B cell (primary cell): ENCODE measurements at regions not wholly inside any gene's neighbourhood (a gene's known extent, or its start where the extent isn't known, plus 50 kb on each side); places are given as distances from the start of the nearest gene placed in this dataset.

Source experiments
- ATAC-seq: fragments of 200-7000 bp; cut with Tn5 transposase; one replicate; pipeline ENCODE4 v1.10.0; 2021; ENCODE audit warnings: low read depth, mild to moderate bottlenecking, moderate number of reproducible peaks, moderate library complexity
- CTCF ChIA-PET: fragments of 350-600 bp; sonication (Branson Sonifier 250); formaldehyde crosslinking; loops from one replicate; lab custom pipeline; 2021; ENCODE audit warnings: antibody characterized with exemption, inconsistent platforms; lab: Charles Lee
- POLR2A ChIA-PET: fragments of 350-600 bp; sonication (Branson Sonifier 250); formaldehyde crosslinking; loops from one replicate; lab custom pipeline; 2021; ENCODE audit warnings: antibody characterized with exemption; lab: Charles Lee
- DNase-seq: peaks from one replicate; pipeline ENCODE4 v3.0.0; 2013
- H2AFZ ChIP-seq: 2 replicates; pipeline ENCODE4 v1.6.1; 2012; ENCODE audit warnings: mild to moderate bottlenecking, low read depth, low read length; ENCODE audit not compliant: insufficient read depth, poor library complexity, severe bottlenecking
- H3K27ac ChIP-seq, 2 donors: 1 replicate in 1 of 2; 2 replicates in 1 of 2; pipeline ENCODE4 v1.5.1; 2012 to 2013; ENCODE audit warnings: low read length in 2 of 2, mild to moderate bottlenecking in 2 of 2, moderate library complexity in 1 of 2
- H3K27me3 ChIP-seq, 4 experiments: fragments of 200-600 bp in 1 of 4; sonication (generic) in 1 of 4; replicated peaks in 1 of 4; 1 replicate in 2 of 4; 2 replicates in 2 of 4; pipeline versions ENCODE4 v1.6.1 to v1.7.0; 2013 to 2016; ENCODE audit warnings: low read length in 3 of 4, mild to moderate bottlenecking in 2 of 4, mixed read lengths in 1 of 4, moderate library complexity in 1 of 4; ENCODE audit not compliant: insufficient read depth in 4 of 4, control insufficient read depth in 3 of 4; ENCODE audit errors: control extremely low read depth in 1 of 4
- H3K36me3 ChIP-seq, 2 experiments: replicated peaks in 1 of 2; 1 replicate in 1 of 2; 2 replicates in 1 of 2; pipeline versions ENCODE4 v1.6.1 to v1.7.1; 2013; ENCODE audit warnings: low read length in 1 of 2; ENCODE audit not compliant: insufficient read depth in 2 of 2, control insufficient read depth in 1 of 2; ENCODE audit errors: control extremely low read depth in 1 of 2, extremely low read depth in 1 of 2
- H3K4me1 ChIP-seq, 2 donors: fragments of 200-600 bp in 1 of 2; sonication (generic) in 1 of 2; 1 replicate in 1 of 2; 2 replicates in 1 of 2; pipeline versions ENCODE4 v1.5.1 to v1.6.1; 2013 to 2017; ENCODE audit warnings: low read length in 2 of 2; ENCODE audit not compliant: control insufficient read depth in 2 of 2, insufficient read depth in 2 of 2
- H3K4me2 ChIP-seq: replicated peaks from 2 replicates; pipeline ENCODE3; 2012; ENCODE audit warnings: mild to moderate bottlenecking, low read depth, low read length; ENCODE audit not compliant: poor library complexity, severe bottlenecking
- H3K4me3 ChIP-seq, 5 experiments: fragments of 200-600 bp in 1 of 5; sonication (generic) in 1 of 5; 1 replicate in 3 of 5; 2 replicates in 2 of 5; pipeline versions ENCODE4 v1.5.1 to v1.7.0; 2011 to 2016; ENCODE audit warnings: low read length in 4 of 5, mild to moderate bottlenecking in 4 of 5, low read depth in 2 of 5, control low read depth in 1 of 5, moderate library complexity in 1 of 5; ENCODE audit not compliant: insufficient read depth in 1 of 5; ENCODE audit errors: control extremely low read depth in 1 of 5, extremely low read depth in 1 of 5
- H3K79me2 ChIP-seq: fragments of 200-600 bp; sonication (generic); one replicate; pipeline ENCODE4 v1.6.0; 2016; ENCODE audit warnings: low read length; ENCODE audit not compliant: control insufficient read depth, insufficient read depth
- H3K9ac ChIP-seq: fragments of 200-600 bp; sonication (generic); 2 replicates; pipeline ENCODE4 v1.6.1; 2017; ENCODE audit warnings: mild to moderate bottlenecking, low read length, moderate library complexity
- H3K9me3 ChIP-seq, 3 donors: one replicate each; pipeline versions ENCODE4 v1.6.1 to v1.7.1; 2013; ENCODE audit warnings: low read length in 2 of 3; ENCODE audit not compliant: control insufficient read depth in 2 of 3, insufficient read depth in 1 of 3; ENCODE audit errors: control extremely low read depth in 1 of 3
- H4K20me1 ChIP-seq: 2 replicates; pipeline ENCODE4 v1.6.0; 2012; ENCODE audit warnings: mild to moderate bottlenecking, low read length; ENCODE audit not compliant: insufficient read depth, control insufficient read depth, poor library complexity, severe bottlenecking
- H3K27ac Mint-ChIP-seq: one replicate; pipeline ENCODE4 v1.8.0; 2021; ENCODE audit warnings: mixed read lengths
- H3K27me3 Mint-ChIP-seq: one replicate; pipeline ENCODE4 v1.8.0; 2021; ENCODE audit warnings: mixed read lengths
- H3K4me1 Mint-ChIP-seq: one replicate; pipeline ENCODE4 v1.8.0; 2021; ENCODE audit warnings: mixed read lengths
- H3K4me3 Mint-ChIP-seq: one replicate; pipeline ENCODE4 v1.8.0; 2021; ENCODE audit warnings: mixed read lengths
- H3K9me3 Mint-ChIP-seq: one replicate; pipeline ENCODE4 v1.8.0; 2022; ENCODE audit warnings: mixed read lengths; ENCODE audit not compliant: insufficient read depth
- EZH2 ChIP-seq: IDR thresholded peaks from 2 replicates; pipeline ENCODE4 v1.6.1; 2012; ENCODE audit warnings: borderline replicate concordance, low read depth, mild to moderate bottlenecking, moderate library complexity, low read length; ENCODE audit not compliant: insufficient read depth, poor library complexity, severe bottlenecking
- WGBS: methylation state at CpG from one replicate; pipeline ENCODE4 v1.1.5; 2013; ENCODE audit warnings: missing lambda C conversion rate; ENCODE audit not compliant: insufficient coverage; 5-methylcytosine and 5-hydroxymethylcytosine counted together
- intact Hi-C: fragments of 100-400 bp; cut with micrococcal nuclease; formaldehyde crosslinking; loops from one replicate; pipeline ENCODE4 v1.10.0; 2022
- TF ChIP-seq, protein P1 (sequence below): fragments of 200-600 bp; IDR thresholded peaks from one replicate; pipeline ENCODE4 v1.8.0; 2022; ENCODE audit warnings: antibody characterized with exemption, mild to moderate bottlenecking

DNA sequence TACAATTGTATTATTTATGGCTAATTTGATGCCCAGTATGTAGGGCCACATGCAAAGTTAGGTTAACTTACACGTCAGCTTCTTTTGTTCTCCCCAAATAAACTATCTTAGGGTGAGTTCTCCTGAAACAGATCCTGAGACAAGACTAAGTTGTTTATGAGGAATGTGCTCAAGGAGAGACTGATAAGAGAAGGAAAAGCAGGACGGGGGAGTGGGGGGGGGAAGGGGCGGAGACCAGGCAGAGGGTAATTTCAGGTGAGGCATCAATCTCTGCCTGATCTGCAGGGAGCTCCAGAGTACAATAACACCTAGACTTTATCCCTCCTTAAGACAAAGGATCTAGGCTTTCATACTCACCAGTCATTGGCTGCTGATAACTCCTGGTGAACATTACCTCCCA is 220.6 kb upstream of the BTBD3 start:
- no peak overlapping the region for H3K4me3 ChIP-seq
- no peaks in the 10 kb centered on the region for H3K9me3 ChIP-seq
- no peak overlapping the region for H2AFZ ChIP-seq
- H3K4me2 ChIP-seq: no peak overlapping the region
- no peaks in the 10 kb centered on the region for H3K27me3 ChIP-seq
- ChIA-PET CTCF (no interaction called here), POLR2A (no interaction called here)
- no peaks in the 10 kb centered on the region for H3K4me1 Mint-ChIP-seq
- no peak overlapping the region for H3K4me3 Mint-ChIP-seq
- no peak overlapping the region for H3K9ac ChIP-seq
- ATAC-seq (no peak), DNase-seq (no peak)
- no peaks in the 10 kb centered on the region for H4K20me1 ChIP-seq
- no peaks in the 10 kb centered on the region for H3K27me3 Mint-ChIP-seq
- H3K79me2 ChIP-seq: no peaks in the 10 kb centered on the region
- H3K36me3 ChIP-seq: no peaks in the 10 kb centered on the region
- no peak overlapping the region for H3K27ac Mint-ChIP-seq
- no CpG with 5 or more reads among the region's 3 CpGs for WGBS
- no peak overlapping the region for H3K27ac ChIP-seq
- no peaks in the 10 kb centered on the region for H3K4me1 ChIP-seq
- TF ChIP-seq, protein P1, sequence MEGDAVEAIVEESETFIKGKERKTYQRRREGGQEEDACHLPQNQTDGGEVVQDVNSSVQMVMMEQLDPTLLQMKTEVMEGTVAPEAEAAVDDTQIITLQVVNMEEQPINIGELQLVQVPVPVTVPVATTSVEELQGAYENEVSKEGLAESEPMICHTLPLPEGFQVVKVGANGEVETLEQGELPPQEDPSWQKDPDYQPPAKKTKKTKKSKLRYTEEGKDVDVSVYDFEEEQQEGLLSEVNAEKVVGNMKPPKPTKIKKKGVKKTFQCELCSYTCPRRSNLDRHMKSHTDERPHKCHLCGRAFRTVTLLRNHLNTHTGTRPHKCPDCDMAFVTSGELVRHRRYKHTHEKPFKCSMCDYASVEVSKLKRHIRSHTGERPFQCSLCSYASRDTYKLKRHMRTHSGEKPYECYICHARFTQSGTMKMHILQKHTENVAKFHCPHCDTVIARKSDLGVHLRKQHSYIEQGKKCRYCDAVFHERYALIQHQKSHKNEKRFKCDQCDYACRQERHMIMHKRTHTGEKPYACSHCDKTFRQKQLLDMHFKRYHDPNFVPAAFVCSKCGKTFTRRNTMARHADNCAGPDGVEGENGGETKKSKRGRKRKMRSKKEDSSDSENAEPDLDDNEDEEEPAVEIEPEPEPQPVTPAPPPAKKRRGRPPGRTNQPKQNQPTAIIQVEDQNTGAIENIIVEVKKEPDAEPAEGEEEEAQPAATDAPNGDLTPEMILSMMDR: no peak
- TF ChIP-seq EZH2: no peak
- intact Hi-C loops: no loop called here
- H3K9me3 Mint-ChIP-seq: peaks cover 3% of the 10 kb centered on the region

DNA sequence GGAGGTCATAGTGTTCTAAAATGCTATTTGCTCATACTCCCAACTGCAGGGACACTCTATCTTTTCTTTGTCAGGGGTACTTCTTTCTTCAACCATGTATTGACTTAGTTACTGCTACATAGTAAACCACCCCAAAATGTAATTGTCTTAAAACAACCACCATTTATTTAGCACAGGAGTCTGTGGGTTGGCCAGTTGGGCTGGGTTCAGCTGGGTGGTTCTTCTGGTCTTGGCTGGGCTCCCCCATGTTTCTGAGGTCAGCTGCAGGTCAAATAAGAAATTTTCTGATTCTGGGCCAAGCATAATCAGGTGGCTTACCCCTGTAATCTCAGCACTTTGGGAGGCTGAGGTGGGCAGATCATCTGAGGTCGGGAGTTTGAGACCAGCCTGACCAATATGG is 220.0 kb upstream of the BTBD3 start:
- Histone ChIP-seq H3K4me2 (no peak overlapping the region), H3K9me3 (no peaks in the 10 kb centered on the region), H3K4me1 (no peaks in the 10 kb centered on the region), H3K36me3 (no peaks in the 10 kb centered on the region), H3K79me2 (no peaks in the 10 kb centered on the region), H4K20me1 (no peaks in the 10 kb centered on the region), H3K4me3 (no peak overlapping the region), H3K27ac (no peak overlapping the region), H3K27me3 (no peaks in the 10 kb centered on the region), H2AFZ (no peak overlapping the region), H3K9ac (no peak overlapping the region)
- DNase-seq (no peak), ATAC-seq (no peak)
- ChIA-PET POLR2A (no interaction called here), CTCF (no interaction called here)
- peaks cover 3% of the 10 kb centered on the region for H3K9me3 Mint-ChIP-seq
- no peak overlapping the region for H3K27ac Mint-ChIP-seq
- intact Hi-C loops: no loop called here
- no CpG with 5 or more reads among the region's 1 CpG for WGBS
- TF ChIP-seq, protein P1: no peak
- TF ChIP-seq EZH2: no peak
- no peaks in the 10 kb centered on the region for H3K4me1 Mint-ChIP-seq
- no peaks in the 10 kb centered on the region for H3K27me3 Mint-ChIP-seq
- no peak overlapping the region for H3K4me3 Mint-ChIP-seq
